B cell (primary cell): ENCODE measurements at regions not wholly inside any gene's neighbourhood (a gene's known extent, or its start where the extent isn't known, plus 50 kb on each side); places are given as distances from the start of the nearest gene placed in this dataset.

Source experiments
- ATAC-seq: fragments of 200-7000 bp; cut with Tn5 transposase; one replicate; pipeline ENCODE4 v1.10.0; 2021; ENCODE audit warnings: low read depth, mild to moderate bottlenecking, moderate number of reproducible peaks, moderate library complexity
- CTCF ChIA-PET: fragments of 350-600 bp; sonication (Branson Sonifier 250); formaldehyde crosslinking; loops from one replicate; lab custom pipeline; 2021; ENCODE audit warnings: antibody characterized with exemption, inconsistent platforms; lab: Charles Lee
- POLR2A ChIA-PET: fragments of 350-600 bp; sonication (Branson Sonifier 250); formaldehyde crosslinking; loops from one replicate; lab custom pipeline; 2021; ENCODE audit warnings: antibody characterized with exemption; lab: Charles Lee
- DNase-seq: peaks from one replicate; pipeline ENCODE4 v3.0.0; 2013
- H2AFZ ChIP-seq: 2 replicates; pipeline ENCODE4 v1.6.1; 2012; ENCODE audit warnings: mild to moderate bottlenecking, low read depth, low read length; ENCODE audit not compliant: insufficient read depth, poor library complexity, severe bottlenecking
- H3K27ac ChIP-seq, 2 donors: 1 replicate in 1 of 2; 2 replicates in 1 of 2; pipeline ENCODE4 v1.5.1; 2012 to 2013; ENCODE audit warnings: low read length in 2 of 2, mild to moderate bottlenecking in 2 of 2, moderate library complexity in 1 of 2
- H3K27me3 ChIP-seq, 4 experiments: fragments of 200-600 bp in 1 of 4; sonication (generic) in 1 of 4; replicated peaks in 1 of 4; 1 replicate in 2 of 4; 2 replicates in 2 of 4; pipeline versions ENCODE4 v1.6.1 to v1.7.0; 2013 to 2016; ENCODE audit warnings: low read length in 3 of 4, mild to moderate bottlenecking in 2 of 4, mixed read lengths in 1 of 4, moderate library complexity in 1 of 4; ENCODE audit not compliant: insufficient read depth in 4 of 4, control insufficient read depth in 3 of 4; ENCODE audit errors: control extremely low read depth in 1 of 4
- H3K36me3 ChIP-seq, 2 experiments: replicated peaks in 1 of 2; 1 replicate in 1 of 2; 2 replicates in 1 of 2; pipeline versions ENCODE4 v1.6.1 to v1.7.1; 2013; ENCODE audit warnings: low read length in 1 of 2; ENCODE audit not compliant: insufficient read depth in 2 of 2, control insufficient read depth in 1 of 2; ENCODE audit errors: control extremely low read depth in 1 of 2, extremely low read depth in 1 of 2
- H3K4me1 ChIP-seq, 2 donors: fragments of 200-600 bp in 1 of 2; sonication (generic) in 1 of 2; 1 replicate in 1 of 2; 2 replicates in 1 of 2; pipeline versions ENCODE4 v1.5.1 to v1.6.1; 2013 to 2017; ENCODE audit warnings: low read length in 2 of 2; ENCODE audit not compliant: control insufficient read depth in 2 of 2, insufficient read depth in 2 of 2
- H3K4me2 ChIP-seq: replicated peaks from 2 replicates; pipeline ENCODE3; 2012; ENCODE audit warnings: mild to moderate bottlenecking, low read depth, low read length; ENCODE audit not compliant: poor library complexity, severe bottlenecking
- H3K4me3 ChIP-seq, 5 experiments: fragments of 200-600 bp in 1 of 5; sonication (generic) in 1 of 5; 1 replicate in 3 of 5; 2 replicates in 2 of 5; pipeline versions ENCODE4 v1.5.1 to v1.7.0; 2011 to 2016; ENCODE audit warnings: low read length in 4 of 5, mild to moderate bottlenecking in 4 of 5, low read depth in 2 of 5, control low read depth in 1 of 5, moderate library complexity in 1 of 5; ENCODE audit not compliant: insufficient read depth in 1 of 5; ENCODE audit errors: control extremely low read depth in 1 of 5, extremely low read depth in 1 of 5
- H3K79me2 ChIP-seq: fragments of 200-600 bp; sonication (generic); one replicate; pipeline ENCODE4 v1.6.0; 2016; ENCODE audit warnings: low read length; ENCODE audit not compliant: control insufficient read depth, insufficient read depth
- H3K9ac ChIP-seq: fragments of 200-600 bp; sonication (generic); 2 replicates; pipeline ENCODE4 v1.6.1; 2017; ENCODE audit warnings: mild to moderate bottlenecking, low read length, moderate library complexity
- H3K9me3 ChIP-seq, 3 donors: one replicate each; pipeline versions ENCODE4 v1.6.1 to v1.7.1; 2013; ENCODE audit warnings: low read length in 2 of 3; ENCODE audit not compliant: control insufficient read depth in 2 of 3, insufficient read depth in 1 of 3; ENCODE audit errors: control extremely low read depth in 1 of 3
- H4K20me1 ChIP-seq: 2 replicates; pipeline ENCODE4 v1.6.0; 2012; ENCODE audit warnings: mild to moderate bottlenecking, low read length; ENCODE audit not compliant: insufficient read depth, control insufficient read depth, poor library complexity, severe bottlenecking
- H3K27ac Mint-ChIP-seq: one replicate; pipeline ENCODE4 v1.8.0; 2021; ENCODE audit warnings: mixed read lengths
- H3K27me3 Mint-ChIP-seq: one replicate; pipeline ENCODE4 v1.8.0; 2021; ENCODE audit warnings: mixed read lengths
- H3K4me1 Mint-ChIP-seq: one replicate; pipeline ENCODE4 v1.8.0; 2021; ENCODE audit warnings: mixed read lengths
- H3K4me3 Mint-ChIP-seq: one replicate; pipeline ENCODE4 v1.8.0; 2021; ENCODE audit warnings: mixed read lengths
- H3K9me3 Mint-ChIP-seq: one replicate; pipeline ENCODE4 v1.8.0; 2022; ENCODE audit warnings: mixed read lengths; ENCODE audit not compliant: insufficient read depth
- EZH2 ChIP-seq: IDR thresholded peaks from 2 replicates; pipeline ENCODE4 v1.6.1; 2012; ENCODE audit warnings: borderline replicate concordance, low read depth, mild to moderate bottlenecking, moderate library complexity, low read length; ENCODE audit not compliant: insufficient read depth, poor library complexity, severe bottlenecking
- WGBS: methylation state at CpG from one replicate; pipeline ENCODE4 v1.1.5; 2013; ENCODE audit warnings: missing lambda C conversion rate; ENCODE audit not compliant: insufficient coverage; 5-methylcytosine and 5-hydroxymethylcytosine counted together
- intact Hi-C: fragments of 100-400 bp; cut with micrococcal nuclease; formaldehyde crosslinking; loops from one replicate; pipeline ENCODE4 v1.10.0; 2022
- TF ChIP-seq, protein P1 (sequence below): fragments of 200-600 bp; IDR thresholded peaks from one replicate; pipeline ENCODE4 v1.8.0; 2022; ENCODE audit warnings: antibody characterized with exemption, mild to moderate bottlenecking

DNA sequence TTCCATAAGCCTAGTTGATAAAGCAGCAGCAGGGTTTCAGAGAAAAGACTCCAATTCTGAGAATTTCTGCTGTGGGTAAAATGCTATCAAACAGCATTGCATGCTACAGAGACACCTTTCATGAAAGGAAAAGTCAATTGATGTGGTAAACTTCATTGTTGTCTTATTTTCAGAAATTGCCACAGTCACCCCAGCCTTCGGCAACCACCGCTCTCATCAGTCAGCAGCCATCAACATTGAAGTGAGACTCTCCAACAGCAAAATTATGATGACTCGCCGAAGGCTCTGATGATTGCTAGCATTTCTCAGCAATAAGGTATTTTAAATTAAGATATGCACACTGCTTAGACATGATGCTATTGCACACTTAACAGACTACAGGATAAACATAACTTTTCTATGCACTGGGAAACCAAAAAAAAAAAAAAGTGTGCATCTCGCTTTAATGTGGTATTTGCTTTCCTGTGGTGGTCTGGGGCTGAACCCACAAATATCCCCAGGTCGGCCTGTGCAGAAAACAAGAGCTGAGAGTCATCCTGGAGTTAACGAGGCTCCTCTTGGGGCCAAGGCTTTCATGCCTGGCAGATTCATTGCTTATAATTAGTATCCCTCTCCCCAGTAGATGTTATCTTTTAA, 192.1 kb downstream of the CTTN start:
- Histone ChIP-seq H4K20me1 (no peaks in the 10 kb centered on the region), H3K4me2 (no peak overlapping the region), H3K36me3 (no peaks in the 10 kb centered on the region), H3K4me3 (no peak overlapping the region), H3K4me1 (no peaks in the 10 kb centered on the region), H3K27ac (no peak overlapping the region), H2AFZ (no peak overlapping the region), H3K9me3 (peaks cover 0 to 7% (median 0%) of the 10 kb centered on the region in 3 donors), H3K9ac (no peak overlapping the region), H3K27me3 (no peaks in the 10 kb centered on the region), H3K79me2 (no peaks in the 10 kb centered on the region)
- Mint-ChIP-seq H3K4me3 (no peak overlapping the region), H3K9me3 (peaks cover 2% of the 10 kb centered on the region), H3K27me3 (peaks cover 13% of the 10 kb centered on the region), H3K27ac (no peak overlapping the region), H3K4me1 (no peaks in the 10 kb centered on the region)
- TF ChIP-seq, protein P1, sequence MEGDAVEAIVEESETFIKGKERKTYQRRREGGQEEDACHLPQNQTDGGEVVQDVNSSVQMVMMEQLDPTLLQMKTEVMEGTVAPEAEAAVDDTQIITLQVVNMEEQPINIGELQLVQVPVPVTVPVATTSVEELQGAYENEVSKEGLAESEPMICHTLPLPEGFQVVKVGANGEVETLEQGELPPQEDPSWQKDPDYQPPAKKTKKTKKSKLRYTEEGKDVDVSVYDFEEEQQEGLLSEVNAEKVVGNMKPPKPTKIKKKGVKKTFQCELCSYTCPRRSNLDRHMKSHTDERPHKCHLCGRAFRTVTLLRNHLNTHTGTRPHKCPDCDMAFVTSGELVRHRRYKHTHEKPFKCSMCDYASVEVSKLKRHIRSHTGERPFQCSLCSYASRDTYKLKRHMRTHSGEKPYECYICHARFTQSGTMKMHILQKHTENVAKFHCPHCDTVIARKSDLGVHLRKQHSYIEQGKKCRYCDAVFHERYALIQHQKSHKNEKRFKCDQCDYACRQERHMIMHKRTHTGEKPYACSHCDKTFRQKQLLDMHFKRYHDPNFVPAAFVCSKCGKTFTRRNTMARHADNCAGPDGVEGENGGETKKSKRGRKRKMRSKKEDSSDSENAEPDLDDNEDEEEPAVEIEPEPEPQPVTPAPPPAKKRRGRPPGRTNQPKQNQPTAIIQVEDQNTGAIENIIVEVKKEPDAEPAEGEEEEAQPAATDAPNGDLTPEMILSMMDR: no peak
- TF ChIP-seq EZH2: no peak
- POLR2A ChIA-PET: no interaction called here
- intact Hi-C loops: no loop called here
- CTCF ChIA-PET: no interaction called here
- ATAC-seq (no peak), DNase-seq (no peak)
- WGBS: 100% methylated on average over 2 of the region's 7 CpGs

DNA sequence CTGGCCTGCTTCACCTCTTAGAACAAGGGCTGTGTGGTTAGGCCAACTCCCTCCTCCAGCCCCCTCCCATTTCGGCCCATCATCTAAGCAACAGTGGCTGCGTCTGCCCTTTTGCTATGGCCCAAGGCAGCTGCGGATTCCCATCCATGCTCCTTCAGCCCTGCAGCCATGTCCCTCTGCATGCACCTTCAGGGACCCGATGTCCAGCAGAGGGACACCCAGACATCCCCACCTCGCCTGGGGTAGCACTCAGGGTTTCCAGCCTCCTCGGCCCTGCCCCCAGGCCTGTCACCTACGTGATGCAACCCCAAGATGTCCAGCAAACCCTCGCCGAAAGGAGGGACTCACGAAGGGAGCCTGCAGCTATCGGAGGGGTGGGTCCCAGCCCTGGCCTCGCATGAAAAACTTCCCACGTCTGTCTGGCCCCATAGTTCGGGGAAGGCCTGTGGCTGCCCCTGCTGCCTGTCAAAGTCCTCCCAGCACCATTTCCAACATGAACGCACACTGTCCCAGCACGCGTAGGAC, 194.4 kb downstream of the CTTN start:
- peaks cover 2% of the 10 kb centered on the region for H3K9me3 Mint-ChIP-seq
- TF ChIP-seq EZH2: no peak
- TF ChIP-seq, protein P1: no peak
- H4K20me1 ChIP-seq: no peaks in the 10 kb centered on the region
- no peaks in the 10 kb centered on the region for H3K9me3 ChIP-seq
- H3K36me3 ChIP-seq: no peaks in the 10 kb centered on the region
- peaks cover 4% of the 10 kb centered on the region for H3K27me3 Mint-ChIP-seq
- no peaks in the 10 kb centered on the region for H3K4me1 Mint-ChIP-seq
- no peak overlapping the region for H3K27ac ChIP-seq
- ATAC-seq (no peak), DNase-seq (no peak)
- intact Hi-C loops: no loop called here
- H3K4me1 ChIP-seq: no peaks in the 10 kb centered on the region
- no peak overlapping the region for H3K4me3 Mint-ChIP-seq
- WGBS: 92% methylated on average over 17 of the region's 17 CpGs
- H3K27ac Mint-ChIP-seq: no peak overlapping the region
- POLR2A ChIA-PET: no interaction called here
- CTCF ChIA-PET: no interaction called here
- no peak overlapping the region for H3K4me3 ChIP-seq
- H3K9ac ChIP-seq: no peak overlapping the region
- no peak overlapping the region for H2AFZ ChIP-seq
- no peak overlapping the region for H3K4me2 ChIP-seq
- no peaks in the 10 kb centered on the region for H3K27me3 ChIP-seq
- no peaks in the 10 kb centered on the region for H3K79me2 ChIP-seq
